Prostate gland (tissue), 2 donors: ENCODE measurements at regions not wholly inside any gene's neighbourhood (a gene's known extent, or its start where the extent isn't known, plus 50 kb on each side); places are given as distances from the start of the nearest gene placed in this dataset.
A peak's percentile ranks its signal among the peaks of the same experiment; 100 is the strongest.

Experiments used
- DNase-seq: peaks from one replicate; pipeline ENCODE4 v3.0.0-alpha.2; 2019; ENCODE audit warnings: low spot score
- H3K27ac ChIP-seq, 2 donors: fragments of 200-600 bp; sonication (generic); 2 replicates each; pipeline ENCODE4 v1.5.1; 2017 to 2019
- H3K27me3 ChIP-seq: fragments of 200-600 bp; sonication (generic); replicated peaks from 2 replicates; pipeline ENCODE4 v1.5.1; 2019; ENCODE audit not compliant: insufficient read depth
- H3K36me3 ChIP-seq, 2 donors: fragments of 200-600 bp; sonication (generic); 1 replicate in 1 of 2; 2 replicates in 1 of 2; pipeline versions ENCODE4 v1.5.1 to v1.8.1; 2017 to 2019
- H3K4me1 ChIP-seq: fragments of 200-600 bp; sonication (generic); replicated peaks from 2 replicates; pipeline ENCODE4 v1.5.1; 2019
- H3K4me3 ChIP-seq, 2 donors: fragments of 200-600 bp; sonication (generic); 2 replicates each; pipeline ENCODE4 v1.5.1; 2017 to 2019
- H3K9me3 ChIP-seq: fragments of 200-600 bp; sonication (generic); 2 replicates; pipeline ENCODE4 v1.5.1; 2017
- POLR2A ChIP-seq: fragments of 450-650 bp; IDR thresholded peaks from one replicate; pipeline ENCODE4 v1.6.1; 2016; ENCODE audit warnings: antibody characterized with exemption, mild to moderate bottlenecking
- POLR2AphosphoS5 ChIP-seq: sonication (generic); formaldehyde crosslinking; IDR thresholded peaks from one replicate; pipeline ENCODE4 v1.6.1; 2017; ENCODE audit warnings: antibody characterized with exemption
- WGBS: methylation state at CpG from one replicate; pipeline ENCODE4 v1.1.5; 2018; 5-methylcytosine and 5-hydroxymethylcytosine counted together
- intact Hi-C: fragments of 100-400 bp; cut with DNase I; formaldehyde crosslinking; loops from one replicate; pipeline ENCODE4 v1.14.2; 2022
- TF ChIP-seq, protein P1 (sequence below), 4 experiments: fragments of 200-600 bp in 2 of 4; fragments of 450-650 bp in 2 of 4; sonication (generic) in 2 of 4; IDR thresholded peaks; 1 replicate in 3 of 4; 2 replicates in 1 of 4; pipeline ENCODE4 v1.5.1; 2016 to 2019; ENCODE audit warnings: antibody characterized with exemption in 4 of 4, mild to moderate bottlenecking in 2 of 4, moderate library complexity in 2 of 4

DNA sequence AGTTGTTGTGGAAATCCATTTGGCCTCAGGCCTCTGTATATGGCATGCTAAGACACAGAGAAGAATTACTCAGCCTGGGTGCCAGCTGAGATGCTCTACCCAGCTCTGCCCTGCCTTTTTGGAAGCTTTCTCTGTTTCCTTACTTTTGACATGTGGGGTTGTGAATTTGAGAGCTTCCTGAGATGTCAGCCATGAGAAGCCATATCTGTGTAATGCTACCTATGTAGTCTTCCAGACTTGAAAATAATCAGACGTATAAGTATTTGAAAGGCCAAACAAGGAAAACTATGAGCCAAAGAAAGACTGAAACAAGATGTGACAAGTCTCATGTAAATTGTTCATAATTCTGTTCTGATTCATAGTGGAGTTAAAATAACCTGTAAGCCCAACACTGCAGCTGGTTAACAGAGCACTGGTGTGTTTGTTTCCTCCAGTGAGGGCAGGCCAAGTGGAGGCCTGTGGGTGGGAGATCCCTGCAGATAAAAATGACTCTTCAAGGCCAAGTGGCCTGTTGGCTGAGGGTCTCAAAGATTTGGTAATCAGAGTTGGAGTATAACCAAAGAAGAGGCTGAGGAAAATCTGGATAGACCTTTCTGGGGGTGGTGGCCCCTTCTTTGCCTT lies 94.0 kb downstream of the TMX1 start:
- DNase-seq = no peak
- Histone ChIP-seq H3K27me3 (no peaks in the 10 kb centered on the region), H3K36me3 (no peaks in the 10 kb centered on the region), H3K9me3 (no peaks in the 10 kb centered on the region), H3K4me1 (no peaks in the 10 kb centered on the region), H3K4me3 (no peak overlapping the region), H3K27ac (peak overlapping the region in 1 of 2 donors; percentile 41)
- WGBS = 23% methylated on average over 1 of the region's 1 CpG
- intact Hi-C loops = no loop called here
- TF ChIP-seq POLR2AphosphoS5 (peak; percentile 10), POLR2A (no peak)
- TF ChIP-seq, protein P1, sequence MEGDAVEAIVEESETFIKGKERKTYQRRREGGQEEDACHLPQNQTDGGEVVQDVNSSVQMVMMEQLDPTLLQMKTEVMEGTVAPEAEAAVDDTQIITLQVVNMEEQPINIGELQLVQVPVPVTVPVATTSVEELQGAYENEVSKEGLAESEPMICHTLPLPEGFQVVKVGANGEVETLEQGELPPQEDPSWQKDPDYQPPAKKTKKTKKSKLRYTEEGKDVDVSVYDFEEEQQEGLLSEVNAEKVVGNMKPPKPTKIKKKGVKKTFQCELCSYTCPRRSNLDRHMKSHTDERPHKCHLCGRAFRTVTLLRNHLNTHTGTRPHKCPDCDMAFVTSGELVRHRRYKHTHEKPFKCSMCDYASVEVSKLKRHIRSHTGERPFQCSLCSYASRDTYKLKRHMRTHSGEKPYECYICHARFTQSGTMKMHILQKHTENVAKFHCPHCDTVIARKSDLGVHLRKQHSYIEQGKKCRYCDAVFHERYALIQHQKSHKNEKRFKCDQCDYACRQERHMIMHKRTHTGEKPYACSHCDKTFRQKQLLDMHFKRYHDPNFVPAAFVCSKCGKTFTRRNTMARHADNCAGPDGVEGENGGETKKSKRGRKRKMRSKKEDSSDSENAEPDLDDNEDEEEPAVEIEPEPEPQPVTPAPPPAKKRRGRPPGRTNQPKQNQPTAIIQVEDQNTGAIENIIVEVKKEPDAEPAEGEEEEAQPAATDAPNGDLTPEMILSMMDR (IDR thresholded peaks at IDR 0.05) = no peak

DNA sequence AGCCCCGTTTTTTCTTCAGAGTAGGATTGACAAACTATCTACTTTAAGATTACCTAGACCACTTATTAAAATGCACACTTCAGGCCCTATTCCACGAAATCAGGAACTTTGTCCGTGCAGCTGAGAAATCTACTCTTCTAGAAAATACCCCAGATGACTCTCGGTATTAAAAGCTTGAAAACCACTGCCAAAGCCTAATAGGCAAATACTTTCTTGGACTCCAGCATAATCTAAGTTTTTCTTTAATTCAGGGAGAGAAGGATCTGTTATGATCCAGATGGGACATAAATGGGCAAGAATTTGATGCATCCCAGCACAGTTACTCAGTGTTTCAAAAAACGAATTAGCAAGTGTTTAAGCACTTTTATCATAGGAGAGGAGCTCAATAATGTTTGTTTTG lies 94.5 kb downstream of the TMX1 start:
- H3K9me3 ChIP-seq = no peaks in the 10 kb centered on the region
- intact Hi-C loops = no loop called here
- H3K27ac ChIP-seq = peak overlapping the region in 1 of 2 donors; percentile 41
- no peaks in the 10 kb centered on the region for H3K27me3 ChIP-seq
- WGBS = 53% methylated on average over 5 of the region's 5 CpGs
- H3K4me3 ChIP-seq = no peak overlapping the region
- no peaks in the 10 kb centered on the region for H3K4me1 ChIP-seq
- no peak for TF ChIP-seq POLR2A
- TF ChIP-seq, protein P1 (IDR thresholded peaks at IDR 0.05) = no peak
- no peaks in the 10 kb centered on the region for H3K36me3 ChIP-seq
- DNase-seq = no peak

DNA sequence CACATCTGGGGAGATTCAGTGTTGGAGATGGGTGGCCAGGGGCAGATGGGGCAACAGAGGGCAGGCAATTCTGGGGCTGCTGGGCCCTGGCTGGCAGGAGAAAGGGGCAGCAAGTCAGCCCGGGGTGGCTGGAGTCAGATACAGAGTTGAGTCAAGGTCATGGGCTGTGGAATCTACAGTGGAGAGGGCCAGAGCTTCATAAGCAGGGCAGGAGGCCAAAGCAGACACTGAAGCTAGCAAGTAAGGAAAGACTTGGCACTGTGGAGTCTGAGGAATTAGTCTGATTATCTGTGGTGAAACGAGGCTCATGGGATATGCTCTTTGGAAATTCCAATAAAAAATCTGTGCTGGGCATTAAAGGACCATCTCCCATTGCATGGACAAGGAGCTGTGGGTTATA lies 95.5 kb downstream of the TMX1 start:
- TF ChIP-seq POLR2A = no peak
- TF ChIP-seq, protein P1 (IDR thresholded peaks at IDR 0.05) = no peak
- no peak for TF ChIP-seq POLR2AphosphoS5
- 21% methylated on average over 2 of the region's 2 CpGs for WGBS
- no peaks in the 10 kb centered on the region for H3K27me3 ChIP-seq
- H3K4me3 ChIP-seq = no peak overlapping the region
- no peaks in the 10 kb centered on the region for H3K9me3 ChIP-seq
- no peaks in the 10 kb centered on the region for H3K4me1 ChIP-seq
- intact Hi-C loops = no loop called here
- no peak for DNase-seq
- no peaks in the 10 kb centered on the region for H3K36me3 ChIP-seq
- peak overlapping the region in 1 of 2 donors; percentile 41 for H3K27ac ChIP-seq

DNA sequence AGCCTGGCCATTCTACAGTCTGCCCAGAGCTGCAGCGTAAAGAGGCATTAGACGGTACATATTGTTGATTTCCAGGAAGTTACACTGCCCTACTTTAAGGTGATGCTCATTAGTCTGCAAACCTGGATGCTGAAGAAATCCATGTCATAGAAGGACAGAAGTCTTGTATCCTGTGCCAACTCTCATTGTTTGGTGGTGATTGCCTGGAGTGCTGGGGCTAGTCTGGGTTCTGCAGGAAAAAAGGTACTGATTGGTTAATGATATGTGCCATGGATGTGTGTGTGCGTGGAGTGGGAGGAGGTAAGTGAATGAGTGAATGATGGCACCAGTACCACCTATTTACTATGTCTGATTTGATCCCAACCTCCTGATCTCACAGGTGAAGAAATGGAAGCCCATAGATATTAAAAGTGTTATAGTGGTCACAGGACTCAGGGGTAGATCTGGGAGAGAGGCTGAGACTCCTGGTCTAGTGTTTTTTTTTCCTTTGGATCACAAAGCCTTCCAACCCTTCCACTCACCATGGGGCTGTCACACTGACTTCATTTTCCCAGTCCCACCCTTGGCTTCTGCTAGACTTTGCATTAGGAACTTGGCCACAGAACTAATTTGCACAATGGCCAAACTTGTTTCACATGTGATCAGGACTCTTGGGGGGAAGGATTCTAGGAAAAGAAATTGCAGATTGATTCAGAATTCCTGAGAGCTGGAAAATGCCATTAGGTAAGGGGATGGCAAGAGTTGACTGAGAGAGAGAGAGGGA lies 96.1 kb downstream of the TMX1 start:
- DNase-seq = no peak
- no peaks in the 10 kb centered on the region for H3K4me1 ChIP-seq
- 89% methylated on average over 3 of the region's 3 CpGs for WGBS
- H3K9me3 ChIP-seq = no peaks in the 10 kb centered on the region
- no peaks in the 10 kb centered on the region for H3K27me3 ChIP-seq
- no peak overlapping the region for H3K4me3 ChIP-seq
- intact Hi-C loops = no loop called here
- TF ChIP-seq POLR2AphosphoS5 (no peak), POLR2A (no peak)
- TF ChIP-seq, protein P1 (IDR thresholded peaks at IDR 0.05) = no peak
- no peaks in the 10 kb centered on the region for H3K36me3 ChIP-seq
- H3K27ac ChIP-seq = no peak overlapping the region

DNA sequence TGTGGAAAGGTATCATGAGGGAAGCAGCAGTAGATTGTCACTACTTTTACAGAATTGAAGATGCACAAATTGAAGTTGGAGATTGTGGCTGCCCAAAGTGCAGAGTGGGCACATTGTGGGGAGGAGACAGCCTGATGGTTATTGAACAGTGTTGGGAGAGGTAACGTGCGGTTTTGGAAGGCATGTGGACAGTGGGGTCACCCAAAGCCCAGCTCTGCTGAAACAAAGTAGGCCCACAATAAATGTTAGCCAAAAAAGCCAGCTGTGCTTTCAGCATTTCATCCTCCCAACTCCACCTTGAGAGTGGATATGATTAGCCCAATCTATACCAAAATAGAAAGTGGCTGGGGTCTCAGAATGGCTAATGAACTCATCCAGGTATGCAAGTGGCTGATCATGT lies 96.7 kb downstream of the TMX1 start:
- Histone ChIP-seq H3K27ac (no peak overlapping the region), H3K27me3 (no peaks in the 10 kb centered on the region), H3K9me3 (no peaks in the 10 kb centered on the region), H3K36me3 (no peaks in the 10 kb centered on the region), H3K4me3 (no peak overlapping the region), H3K4me1 (no peaks in the 10 kb centered on the region)
- 84% methylated on average over 2 of the region's 2 CpGs for WGBS
- intact Hi-C loops = no loop called here
- DNase-seq = no peak
- no peak for TF ChIP-seq POLR2AphosphoS5
- no peak for TF ChIP-seq POLR2A
- TF ChIP-seq, protein P1 (IDR thresholded peaks at IDR 0.05) = no peak
